ENCODE measurements at regions not wholly inside any gene's neighbourhood (a gene's known extent, or its start where the extent isn't known, plus 50 kb on each side); places are given as distances from the start of the nearest gene placed in this dataset.
"Not testable (repeated sequence)": the region's sequence is repeated elsewhere in the genome, so short reads cannot be mapped to it uniquely, and the experiment has no call there.

DNA sequence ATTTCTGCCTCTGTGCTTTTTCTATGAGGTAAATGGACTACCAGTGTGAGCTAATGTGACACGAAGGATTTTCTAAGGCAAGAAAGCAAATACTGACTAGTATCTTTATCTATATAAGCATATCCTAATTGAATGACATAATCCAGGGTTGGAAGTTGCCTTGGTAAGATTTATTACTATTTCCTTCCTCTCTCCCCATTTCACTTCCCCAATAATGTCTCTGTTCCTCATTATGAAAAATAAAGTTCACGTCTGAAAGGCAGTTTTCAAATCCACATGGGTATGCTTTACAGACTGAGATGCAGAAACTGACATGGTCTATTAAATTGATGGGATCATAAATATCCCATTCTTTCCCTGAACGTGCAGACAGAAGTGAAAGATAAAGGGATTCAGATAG, 86.0 kb downstream of the DTWD1 start:
- DNase-seq: peak; percentile 5

GRCh38 chr15:49707598-49707997, 86.8 kb downstream of the DTWD1 start:
- no peak for DNase-seq

DNA sequence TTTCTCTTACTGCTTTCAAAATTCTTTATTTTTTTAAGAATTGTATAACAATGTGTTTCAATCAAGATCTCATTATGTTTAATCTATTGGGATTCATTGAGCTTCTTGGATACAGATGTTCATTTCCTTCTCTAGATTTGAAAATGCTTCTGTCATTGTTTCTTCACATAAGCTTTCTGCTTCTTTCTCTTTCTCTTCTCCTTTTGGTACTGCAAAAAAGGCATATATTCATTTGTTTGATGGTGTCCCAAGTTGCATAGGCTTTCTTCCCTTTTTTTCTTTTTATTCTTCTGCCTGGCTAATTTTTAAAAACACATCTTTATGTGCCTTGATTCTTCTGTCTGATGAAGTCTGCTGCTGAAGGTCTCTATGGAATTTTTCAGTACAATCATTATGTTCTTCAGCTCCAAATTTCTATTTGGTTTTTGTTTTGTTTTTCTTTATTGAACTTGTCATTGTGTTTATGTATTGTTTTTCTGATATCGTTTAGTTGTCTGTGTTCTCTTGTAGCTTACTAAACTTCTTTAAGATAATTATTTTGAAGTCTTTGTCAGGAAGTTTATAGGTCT, 88.9 kb downstream of the DTWD1 start:
- no peak for DNase-seq

DNA sequence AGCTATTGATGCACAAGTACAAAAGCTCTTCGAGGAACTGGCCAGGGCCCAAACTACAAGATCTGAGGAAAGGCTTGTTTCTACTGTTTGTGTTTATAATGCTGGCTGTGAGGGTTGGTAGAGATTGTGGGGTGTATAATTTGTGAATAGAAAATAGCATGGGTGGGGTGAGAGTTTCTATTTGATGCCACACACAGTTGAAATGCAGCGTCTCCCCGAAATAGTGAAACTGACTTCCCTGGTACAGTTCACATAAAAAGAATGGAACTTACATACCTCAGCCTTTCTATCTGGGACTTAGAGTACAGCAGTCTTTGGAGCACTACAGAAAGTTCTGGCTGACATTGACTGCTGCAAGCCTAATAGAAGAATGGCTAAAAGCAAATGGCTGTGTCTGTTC, 91.3 kb downstream of the DTWD1 start:
- DNase-seq: no peak

GRCh38 chr15:49712846-49713450, 92.1 kb downstream of the DTWD1 start:
- no peak for DNase-seq

- DNase-seq: no peak
Observed at GRCh38 chr15:49715211-49715610, 94.4 kb downstream of the DTWD1 start.

GRCh38 chr15:49715701-49716100, 94.9 kb downstream of the DTWD1 start:
- DNase-seq: no peak

DNA sequence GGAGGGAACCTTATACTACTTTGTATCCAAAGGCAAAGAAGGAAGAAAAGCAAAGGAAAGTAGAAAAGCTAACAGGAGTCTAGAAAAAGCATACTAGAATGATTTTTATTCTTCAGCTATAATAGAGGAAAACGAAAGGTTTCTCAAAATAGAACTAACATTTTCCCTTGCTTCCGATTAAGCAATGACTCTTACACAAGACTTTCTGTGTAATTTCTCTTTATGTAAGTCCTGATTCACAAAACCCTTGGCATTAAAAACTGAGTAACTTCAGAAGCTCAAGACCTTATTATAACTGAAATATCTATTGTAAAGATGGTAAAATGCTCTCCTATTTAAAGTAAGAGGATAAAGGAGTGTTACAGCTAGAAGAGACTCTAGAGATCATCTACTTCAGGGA, 97.4 kb downstream of the DTWD1 start:
- DNase-seq: peak; percentile 47

DNA sequence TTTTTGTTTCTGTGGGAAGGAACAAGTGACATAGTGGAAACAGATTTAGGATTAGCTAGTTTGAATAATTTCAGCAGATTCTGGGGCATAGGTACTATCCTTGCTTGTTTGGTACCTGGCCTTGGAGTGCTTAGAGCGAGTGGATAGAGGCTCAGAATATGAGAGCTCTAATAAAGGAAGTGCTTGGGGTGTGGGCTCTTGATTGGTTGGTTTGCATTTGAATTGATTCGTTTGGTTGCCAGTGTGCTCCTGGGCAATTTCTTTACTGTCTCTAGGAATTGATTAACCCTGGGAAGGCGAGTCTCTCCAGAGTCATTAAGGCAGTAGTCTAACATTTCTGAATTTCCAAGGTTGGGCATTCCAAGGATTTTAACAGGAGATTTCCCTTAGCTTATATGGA, 98.0 kb downstream of the DTWD1 start:
- DNase-seq: no peak

GRCh38 chr15:49720261-49720660, 99.4 kb downstream of the DTWD1 start:
- DNase-seq: peak; percentile 12

DNA sequence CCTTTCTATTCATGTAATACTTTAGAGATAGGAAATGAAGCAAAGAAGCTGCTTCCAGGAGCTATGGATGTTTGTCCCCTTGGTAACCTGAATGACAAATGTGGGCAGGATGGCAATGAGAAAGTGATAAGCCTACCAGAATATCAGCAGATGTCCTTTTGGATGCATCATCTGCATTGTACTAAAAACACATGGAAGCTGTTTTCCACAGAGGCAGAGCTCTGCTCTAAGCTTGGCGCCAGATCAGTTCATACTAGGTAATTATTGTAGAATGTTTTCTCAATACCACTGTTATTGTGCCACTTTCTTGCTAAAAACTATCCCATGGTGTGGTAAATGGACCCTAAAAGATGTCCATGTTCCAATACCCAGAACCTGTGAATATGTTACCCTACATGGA, 100.2 kb downstream of the DTWD1 start:
- no peak for DNase-seq

- DNase-seq: no peak
Observed at GRCh38 chr15:49721621-49722020, 100.8 kb downstream of the DTWD1 start.

- DNase-seq: peak; percentile 32
Observed at GRCh38 chr15:49723981-49724380, 103.1 kb downstream of the DTWD1 start.

GRCh38 chr15:49731187-49732099, 110.6 kb downstream of the DTWD1 start:
- no peak for DNase-seq

DNA sequence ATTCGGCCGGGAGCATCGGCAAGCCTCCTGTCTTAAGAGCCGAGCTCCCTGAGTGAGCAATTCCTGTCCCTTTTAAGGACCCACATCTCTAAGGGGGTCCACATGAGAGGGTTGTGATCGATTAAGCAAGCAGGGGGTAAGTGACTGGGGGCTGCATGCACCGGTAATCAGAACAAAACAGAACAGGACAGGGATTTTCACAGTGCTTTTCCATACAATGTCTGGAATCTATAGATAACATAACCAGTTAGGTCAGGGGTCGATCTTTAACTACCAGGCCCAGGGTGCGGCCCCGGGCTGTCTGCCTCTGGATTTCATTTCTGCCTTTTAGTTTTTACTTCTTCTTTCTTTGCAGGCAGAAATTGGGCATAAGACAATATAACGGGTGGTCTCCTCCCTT, 111.3 kb downstream of the DTWD1 start:
- not testable (repeated sequence) for DNase-seq

DNA sequence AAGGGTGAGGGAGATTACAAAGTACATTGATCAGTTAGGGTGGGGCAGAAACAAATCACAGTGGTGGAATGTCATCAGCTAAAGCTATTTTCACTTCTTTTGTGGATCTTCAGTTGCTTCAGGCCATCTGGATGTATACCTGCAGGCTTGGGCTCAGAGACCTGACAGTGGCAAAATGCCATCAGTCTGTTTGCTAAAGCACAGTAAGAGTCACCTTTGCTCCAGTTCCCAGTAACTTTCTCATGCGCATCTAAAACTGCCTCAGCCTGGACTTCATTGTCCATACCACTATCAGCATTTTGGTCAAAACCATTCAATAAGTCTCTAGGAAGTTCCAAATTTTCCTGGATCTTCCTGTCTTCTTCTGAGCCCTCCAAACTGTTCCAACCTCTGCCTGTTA, 113.2 kb downstream of the DTWD1 start:
- not testable (repeated sequence) for DNase-seq

- no peak for DNase-seq
Observed at GRCh38 chr15:49734831-49735508, 114.1 kb downstream of the DTWD1 start.

DNA sequence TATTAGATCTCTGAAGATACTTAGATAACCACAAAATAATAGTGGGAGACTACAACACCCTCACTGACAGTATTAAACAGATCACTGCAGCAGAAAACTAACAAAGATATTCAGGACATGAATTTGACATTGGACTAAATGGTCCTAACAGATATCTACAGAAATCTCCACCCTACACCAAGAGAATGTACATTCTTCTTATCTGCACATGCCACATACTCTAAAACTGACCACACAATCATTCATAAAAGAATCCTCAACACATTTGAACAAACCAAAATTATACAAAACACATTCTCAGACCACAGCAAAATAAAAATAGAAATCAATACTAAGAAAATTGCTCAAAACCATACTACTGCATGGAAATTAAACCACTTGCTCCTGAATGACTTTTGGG, 116.3 kb downstream of the DTWD1 start:
- DNase-seq: no peak

- DNase-seq: no peak
Observed at GRCh38 chr15:49741712-49742111, 120.9 kb downstream of the DTWD1 start.

- DNase-seq: no peak
Observed at GRCh38 chr15:49742381-49742780, 121.5 kb downstream of the DTWD1 start.

GRCh38 chr15:49747340-49747739, 126.5 kb downstream of the DTWD1 start:
- no peak for DNase-seq

DNA sequence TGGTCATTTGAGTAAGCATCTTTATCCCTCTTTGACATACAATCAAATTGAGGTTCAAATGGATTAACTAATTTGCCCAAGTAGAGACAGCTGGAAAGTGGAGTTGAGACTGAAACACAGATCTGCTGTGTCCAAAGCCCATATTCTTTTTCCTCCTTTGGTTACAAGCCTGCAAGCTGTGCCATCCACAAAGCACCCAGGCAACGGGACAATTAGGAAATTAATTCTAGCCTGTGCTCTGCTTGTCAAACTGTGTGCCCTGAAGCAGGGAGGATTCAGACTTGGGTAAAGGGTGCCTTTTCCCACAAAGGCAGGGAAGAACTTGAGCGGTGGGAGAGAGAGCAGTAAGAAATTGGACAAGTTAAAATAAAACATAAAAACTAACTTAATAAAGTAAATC, 127.9 kb downstream of the DTWD1 start:
- DNase-seq: no peak

DNA sequence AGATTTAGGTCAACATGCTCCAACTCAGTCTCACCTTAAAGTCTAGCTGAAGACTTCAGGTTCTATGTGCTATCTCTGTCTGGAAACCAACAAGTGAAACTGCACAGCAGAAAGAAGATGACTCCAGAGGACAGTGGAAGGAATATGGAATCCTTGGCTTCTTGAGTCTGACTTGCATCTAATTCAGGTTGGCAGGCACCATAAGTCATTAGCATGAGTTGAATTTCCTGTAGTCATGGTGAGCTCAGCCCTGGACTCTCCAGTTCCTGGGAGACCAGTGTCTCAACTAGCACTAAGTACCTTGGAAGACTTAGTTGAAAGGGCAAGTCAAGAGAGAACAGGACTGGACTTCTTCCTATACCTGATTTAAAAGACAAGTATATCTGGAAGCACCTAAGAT, 129.7 kb downstream of the DTWD1 start:
- no peak for DNase-seq

Data from skin of body (tissue), 1 donor.